Lung (tissue), 11 donors: ENCODE measurements at regions not wholly inside any gene's neighbourhood (a gene's known extent, or its start where the extent isn't known, plus 50 kb on each side); places are given as distances from the start of the nearest gene placed in this dataset.
A peak's percentile ranks its signal among the peaks of the same experiment; 100 is the strongest.
"Not testable (repeated sequence)": the region's sequence is repeated elsewhere in the genome, so short reads cannot be mapped to it uniquely, and the experiment has no call there.

Experiments
- ATAC-seq: fragments of 200-7000 bp; cut with Tn5 transposase; one replicate; pipeline ENCODE4 v1.9.1; 2020; ENCODE audit warnings: moderate number of reproducible peaks; ENCODE audit not compliant: insufficient read depth, low FRiP score
- DNase-seq, 3 donors: peaks; one replicate each; pipeline ENCODE4 v3.0.0-alpha.2; 2013 to 2017
- H3K27ac ChIP-seq, 2 donors: one replicate each; pipeline ENCODE4 v1.5.1; 2013; ENCODE audit warnings: mild to moderate bottlenecking in 2 of 2, moderate library complexity in 2 of 2, control low read depth in 1 of 2, inconsistent platforms in 1 of 2, low read depth in 1 of 2, low read length in 1 of 2
- H3K27me3 ChIP-seq, 3 donors: one replicate each; pipeline ENCODE4 v1.5.1; 2013; ENCODE audit warnings: low read length in 2 of 3; ENCODE audit not compliant: control insufficient read depth in 3 of 3, insufficient read depth in 3 of 3
- H3K36me3 ChIP-seq, 4 donors: one replicate each; pipeline ENCODE4 v1.5.1; 2013; ENCODE audit warnings: low read length in 4 of 4, mild to moderate bottlenecking in 1 of 4, moderate library complexity in 1 of 4; ENCODE audit not compliant: control insufficient read depth in 4 of 4, insufficient read depth in 4 of 4
- H3K4me1 ChIP-seq, 5 donors: one replicate each; pipeline ENCODE4 v1.5.1; 2013; ENCODE audit warnings: low read length in 5 of 5, mild to moderate bottlenecking in 2 of 5, moderate library complexity in 1 of 5; ENCODE audit not compliant: control insufficient read depth in 5 of 5, insufficient read depth in 5 of 5
- H3K4me3 ChIP-seq: one replicate; pipeline ENCODE4 v1.5.1; 2013; ENCODE audit warnings: mild to moderate bottlenecking, control low read depth, moderate library complexity
- H3K9ac ChIP-seq, 2 donors: one replicate each; pipeline ENCODE4 v1.5.1; 2013; ENCODE audit warnings: low read length in 2 of 2, control low read depth in 1 of 2; ENCODE audit not compliant: insufficient read depth in 1 of 2
- H3K9me3 ChIP-seq, 4 donors: one replicate each; pipeline ENCODE4 v1.5.1; 2013; ENCODE audit warnings: low read length in 3 of 4, mild to moderate bottlenecking in 1 of 4, moderate library complexity in 1 of 4; ENCODE audit not compliant: control insufficient read depth in 4 of 4, insufficient read depth in 3 of 4
- CTCF ChIP-seq: IDR thresholded peaks from 2 replicates; pipeline ENCODE4 v1.5.1; 2012; ENCODE audit warnings: mild to moderate bottlenecking; ENCODE audit errors: control extremely low read depth, extremely low read depth
- WGBS, 2 donors: extraction: QIAGEN DNeasy Blood & Tissue Kit; methylation state at CpG; one replicate each; pipeline ENCODE4 v1.1.7; 2013; 5-methylcytosine and 5-hydroxymethylcytosine counted together
- donor health status: control.
- donor health status: control.
- donor health status: Bipolar disorder and iron deficiency.
- donor health status: healthy.
- donor health status: DM: yes; HTN: yes; CAD: no.

GRCh38 chr7:68192941-68193340 lies 1196.3 kb downstream of the TYW1 start:
- Histone ChIP-seq H3K4me3 (no peak overlapping the region), H3K4me1 (no peaks in the 10 kb centered on the region), H3K9ac (no peak overlapping the region), H3K9me3 (peaks cover 0 to 7% (median 1%) of the 10 kb centered on the region in 4 donors), H3K36me3 (no peaks in the 10 kb centered on the region), H3K27ac (no peak overlapping the region), H3K27me3 (no peaks in the 10 kb centered on the region)
- ATAC-seq (no peak), DNase-seq (peak in 2 of 3 donors; percentile 8 to 13)
- WGBS, 2 donors, result 70 to 80% methylated on average over 5 of the region's 5 CpGs
- TF ChIP-seq CTCF, result no peak

- H3K36me3 ChIP-seq, H3K4me3 ChIP-seq, H3K4me1 ChIP-seq, H3K9ac ChIP-seq, ATAC-seq, DNase-seq, H3K27ac ChIP-seq, H3K9me3 ChIP-seq, H3K27me3 ChIP-seq: not testable (repeated sequence)
- WGBS, 2 donors, result 88 to 90% methylated on average over 2 of the region's 2 CpGs
Measured at GRCh38 chr7:68195642-68196041, 1199.0 kb downstream of the TYW1 start.

GRCh38 chr7:68200051-68200670 lies 1203.5 kb downstream of the TYW1 start:
- H3K27me3 ChIP-seq, result no peaks in the 10 kb centered on the region
- no peaks in the 10 kb centered on the region for H3K36me3 ChIP-seq
- WGBS, 2 donors, result 79 to 82% methylated on average over 12 of the region's 12 CpGs
- ATAC-seq (no peak), DNase-seq (no peak)
- H3K9me3 ChIP-seq, result peaks cover 0 to 9% (median under 1%) of the 10 kb centered on the region in 4 donors
- H3K27ac ChIP-seq, result no peak overlapping the region
- no peak overlapping the region for H3K9ac ChIP-seq
- H3K4me1 ChIP-seq, result no peaks in the 10 kb centered on the region
- TF ChIP-seq CTCF, result no peak
- H3K4me3 ChIP-seq, result no peak overlapping the region

GRCh38 chr7:68203251-68203650 lies 1206.6 kb downstream of the TYW1 start:
- Histone ChIP-seq H3K27ac (no peak overlapping the region), H3K9ac (no peak overlapping the region), H3K36me3 (no peaks in the 10 kb centered on the region), H3K9me3 (peaks cover 0 to 20% (median 3%) of the 10 kb centered on the region in 4 donors), H3K4me1 (no peaks in the 10 kb centered on the region), H3K27me3 (no peaks in the 10 kb centered on the region), H3K4me3 (no peak overlapping the region)
- no peak for ATAC-seq
- TF ChIP-seq CTCF, result no peak
- no peak for DNase-seq
- 55 to 71% methylated on average over 8 of the region's 8 CpGs for WGBS, 2 donors
